SK-N-MC (cell line): ENCODE measurements at regions not wholly inside any gene's neighbourhood (a gene's known extent, or its start where the extent isn't known, plus 50 kb on each side); places are given as distances from the start of the nearest gene placed in this dataset.

Experiments used
- EZH2 ChIP-seq: fragments of 200-600 bp; sonication (generic); IDR thresholded peaks from one replicate; pipeline ENCODE4 v1.6.1; 2017; ENCODE audit warnings: antibody characterized with exemption
- POLR2AphosphoS5 ChIP-seq: IDR thresholded peaks from 2 replicates; pipeline ENCODE4 v1.6.1; 2012; ENCODE audit warnings: mild to moderate bottlenecking, low read depth, low read length, borderline replicate concordance

- no peak for TF ChIP-seq EZH2
- no peak for TF ChIP-seq POLR2AphosphoS5
Measured at GRCh38 chr7:15967121-15967520, 280.6 kb upstream of the MEOX2 start.
